Esophagus muscularis mucosa (tissue), 4 donors: ENCODE measurements at regions not wholly inside any gene's neighbourhood (a gene's known extent, or its start where the extent isn't known, plus 50 kb on each side); places are given as distances from the start of the nearest gene placed in this dataset.

ENCODE experiments used
- DNase-seq: peaks from one replicate; pipeline ENCODE4 v3.0.0-alpha.2; 2017; ENCODE audit errors: extremely low spot score
- H3K27ac ChIP-seq, 4 donors: fragments of 200-600 bp; sonication (generic); replicated peaks in 1 of 4; 1 replicate in 3 of 4; 2 replicates in 1 of 4; pipeline ENCODE4 v1.5.1; 2016 to 2019; ENCODE audit warnings: mild to moderate bottlenecking in 1 of 4
- H3K27me3 ChIP-seq, 4 donors: fragments of 200-600 bp; sonication (generic); one replicate each; pipeline versions ENCODE4 v1.5.1 to v1.6.0; 2016 to 2019
- H3K36me3 ChIP-seq, 4 donors: fragments of 200-600 bp; sonication (generic); one replicate each; pipeline ENCODE4 v1.5.1; 2016 to 2019
- H3K4me1 ChIP-seq, 4 donors: fragments of 200-600 bp; sonication (generic); one replicate each; pipeline ENCODE4 v1.5.1; 2016 to 2019
- H3K4me3 ChIP-seq, 4 donors: fragments of 200-600 bp; sonication (generic); 1 replicate in 2 of 4; 2 replicates in 2 of 4; pipeline ENCODE4 v1.5.1; 2016 to 2019; ENCODE audit warnings: mild to moderate bottlenecking in 4 of 4, moderate library complexity in 1 of 4
- H3K9me3 ChIP-seq, 4 donors: fragments of 200-600 bp; sonication (generic); 1 replicate in 3 of 4; 2 replicates in 1 of 4; pipeline ENCODE4 v1.5.1; 2016 to 2019
- EP300 ChIP-seq: sonication (generic); formaldehyde crosslinking; IDR thresholded peaks from one replicate; pipeline ENCODE4 v1.6.1; 2017; ENCODE audit warnings: antibody characterized with exemption
- POLR2A ChIP-seq: fragments of 450-650 bp; IDR thresholded peaks from one replicate; pipeline ENCODE4 v1.6.1; 2017; ENCODE audit warnings: antibody characterized with exemption, moderate library complexity, mild to moderate bottlenecking, low read depth
- POLR2AphosphoS5 ChIP-seq, 2 donors: sonication (generic); formaldehyde crosslinking; IDR thresholded peaks; one replicate each; pipeline ENCODE4 v1.6.1; 2017; ENCODE audit warnings: antibody characterized with exemption in 2 of 2
- WGBS: methylation state at CpG from one replicate; pipeline ENCODE4 v1.1.5; 2018; 5-methylcytosine and 5-hydroxymethylcytosine counted together
- intact Hi-C: fragments of 100-400 bp; cut with DNase I; formaldehyde crosslinking; loops from one replicate; pipeline ENCODE4 v1.15.1; 2023
- TF ChIP-seq, protein P1 (sequence below), 3 experiments: fragments of 200-600 bp in 2 of 3; fragments of 450-650 bp in 1 of 3; sonication (generic) in 2 of 3; IDR thresholded peaks; one replicate each; pipeline ENCODE4 v1.5.1; 2017 to 2019; ENCODE audit warnings: antibody characterized with exemption in 3 of 3, mild to moderate bottlenecking in 2 of 3, moderate library complexity in 1 of 3

DNA sequence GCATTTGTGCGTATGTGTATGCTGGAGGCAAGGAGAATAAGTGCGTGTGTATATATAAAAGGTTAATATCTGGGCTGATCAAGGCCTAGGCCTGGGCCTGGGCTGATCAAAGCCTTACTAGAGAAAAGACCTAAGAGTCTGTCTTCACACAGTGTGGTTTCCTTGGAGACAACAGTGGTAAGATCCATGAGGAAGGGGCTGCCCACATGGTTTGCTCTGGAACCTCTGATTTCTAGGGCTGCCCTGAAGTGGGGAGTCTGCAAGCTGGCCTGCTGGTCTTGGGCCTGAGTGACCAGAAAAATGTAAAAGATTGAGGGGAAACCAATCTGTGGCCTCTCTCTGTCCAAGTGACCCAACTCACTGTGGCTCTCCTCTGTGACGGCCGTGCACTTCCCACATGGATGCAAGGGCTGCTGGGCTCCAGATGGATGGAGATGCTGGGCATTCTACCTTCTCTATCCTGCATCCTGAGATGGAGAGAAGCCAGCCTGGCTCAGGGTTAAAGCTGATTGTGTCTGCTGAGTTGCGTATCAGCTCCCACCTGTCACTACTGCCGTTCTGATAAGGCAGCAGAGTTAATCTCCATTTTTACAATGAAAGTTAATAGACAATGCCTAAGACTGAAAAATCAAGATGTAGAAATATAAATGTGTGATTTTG, 90.3 kb upstream of the NXT1 start:
- intact Hi-C loops, result no loop called here
- H3K4me1 ChIP-seq, result peaks cover 15 to 26% (median 21%) of the 10 kb centered on the region in 4 donors
- H3K27ac ChIP-seq, result no peak overlapping the region
- H3K27me3 ChIP-seq, result peaks cover 0 to 11% (median 0%) of the 10 kb centered on the region in 4 donors
- WGBS, result 94% methylated on average over 6 of the region's 6 CpGs
- no peaks in the 10 kb centered on the region for H3K36me3 ChIP-seq
- H3K4me3 ChIP-seq, result no peak overlapping the region
- no peak for TF ChIP-seq POLR2AphosphoS5 (IDR thresholded peaks at IDR 0.05)
- TF ChIP-seq, protein P1, sequence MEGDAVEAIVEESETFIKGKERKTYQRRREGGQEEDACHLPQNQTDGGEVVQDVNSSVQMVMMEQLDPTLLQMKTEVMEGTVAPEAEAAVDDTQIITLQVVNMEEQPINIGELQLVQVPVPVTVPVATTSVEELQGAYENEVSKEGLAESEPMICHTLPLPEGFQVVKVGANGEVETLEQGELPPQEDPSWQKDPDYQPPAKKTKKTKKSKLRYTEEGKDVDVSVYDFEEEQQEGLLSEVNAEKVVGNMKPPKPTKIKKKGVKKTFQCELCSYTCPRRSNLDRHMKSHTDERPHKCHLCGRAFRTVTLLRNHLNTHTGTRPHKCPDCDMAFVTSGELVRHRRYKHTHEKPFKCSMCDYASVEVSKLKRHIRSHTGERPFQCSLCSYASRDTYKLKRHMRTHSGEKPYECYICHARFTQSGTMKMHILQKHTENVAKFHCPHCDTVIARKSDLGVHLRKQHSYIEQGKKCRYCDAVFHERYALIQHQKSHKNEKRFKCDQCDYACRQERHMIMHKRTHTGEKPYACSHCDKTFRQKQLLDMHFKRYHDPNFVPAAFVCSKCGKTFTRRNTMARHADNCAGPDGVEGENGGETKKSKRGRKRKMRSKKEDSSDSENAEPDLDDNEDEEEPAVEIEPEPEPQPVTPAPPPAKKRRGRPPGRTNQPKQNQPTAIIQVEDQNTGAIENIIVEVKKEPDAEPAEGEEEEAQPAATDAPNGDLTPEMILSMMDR (IDR thresholded peaks at IDR 0.05), result no peak
- TF ChIP-seq POLR2A, result no peak
- no peak for TF ChIP-seq EP300
- DNase-seq, result peak; percentile 79
- H3K9me3 ChIP-seq, result peaks cover 0 to 6% (median 3%) of the 10 kb centered on the region in 4 donors

DNA sequence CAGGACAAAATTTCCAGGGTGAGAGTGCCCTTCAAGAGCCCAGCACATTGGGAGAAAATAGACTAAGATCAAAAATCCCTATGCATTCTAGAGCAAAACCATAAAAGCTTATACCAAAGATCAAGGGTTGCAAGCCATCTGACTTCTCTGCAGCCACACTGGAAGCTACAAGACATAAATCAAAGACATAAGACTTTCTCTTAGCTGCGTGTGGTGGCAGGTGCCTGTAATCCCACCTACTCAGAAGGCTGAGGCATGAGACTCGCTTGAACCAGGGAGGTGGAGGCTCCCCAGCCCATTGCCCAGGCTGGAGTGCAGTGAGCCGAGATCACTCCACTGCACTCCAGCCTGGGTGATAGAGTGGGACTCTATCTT, 91.9 kb upstream of the NXT1 start:
- peak; percentile 81 for DNase-seq
- WGBS, result 79% methylated on average over 3 of the region's 3 CpGs
- no peak for TF ChIP-seq POLR2A
- no peak for TF ChIP-seq POLR2AphosphoS5 (IDR thresholded peaks at IDR 0.05)
- TF ChIP-seq, protein P1 (IDR thresholded peaks at IDR 0.05), result no peak
- no peak for TF ChIP-seq EP300
- Histone ChIP-seq H3K27me3 (peaks cover 0 to 15% (median 0%) of the 10 kb centered on the region in 4 donors), H3K36me3 (no peaks in the 10 kb centered on the region), H3K4me1 (peaks cover 15 to 26% (median 21%) of the 10 kb centered on the region in 4 donors), H3K4me3 (no peak overlapping the region), H3K9me3 (peaks cover 0 to 5% (median 2%) of the 10 kb centered on the region in 4 donors), H3K27ac (peak overlapping the region; percentile 29 to 65 (median 54))
- intact Hi-C loops, result no loop called here

DNA sequence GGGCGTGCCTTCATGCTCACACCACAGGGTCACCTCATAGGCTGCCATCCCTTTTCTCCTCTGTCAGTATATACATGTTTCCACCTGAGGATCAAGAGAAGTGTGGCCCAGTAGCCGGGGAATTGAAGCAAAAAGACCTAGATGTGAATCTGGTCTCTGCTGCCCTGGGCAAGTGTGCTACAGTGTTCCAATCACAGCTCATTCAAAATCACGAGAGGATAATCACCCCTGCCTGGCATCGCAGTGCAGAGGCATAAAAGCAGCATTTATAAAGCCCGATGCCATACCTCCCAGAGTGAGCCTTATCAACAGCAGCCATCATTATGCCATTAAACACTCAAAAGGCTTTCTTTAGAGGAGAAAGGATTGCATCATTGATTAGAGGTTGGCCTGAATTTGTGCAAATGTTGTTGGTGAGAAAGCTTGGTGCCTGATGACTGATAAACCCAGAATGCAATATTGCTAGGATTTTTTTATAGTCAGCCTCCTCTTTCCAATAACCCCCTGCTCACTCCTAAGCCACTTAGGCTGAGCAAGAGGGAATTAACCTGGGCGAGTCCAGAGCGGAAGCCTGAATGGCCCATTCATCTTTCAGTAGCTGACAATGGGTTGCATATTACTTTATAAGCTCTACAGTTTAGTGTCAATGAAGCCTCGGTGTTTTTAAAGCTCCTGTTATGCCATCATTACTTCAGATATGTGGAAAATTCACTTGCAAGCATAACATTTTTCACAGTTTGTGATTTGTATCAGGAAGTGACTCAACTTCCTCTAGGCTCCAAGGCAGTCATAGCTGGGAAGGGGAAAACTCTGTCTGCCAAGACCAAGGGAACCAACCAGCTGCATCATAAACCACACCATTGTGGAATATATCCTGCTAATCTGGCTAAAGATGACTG, 92.5 kb upstream of the NXT1 start:
- WGBS, result 61% methylated on average over 8 of the region's 8 CpGs
- DNase-seq, result peak; percentile 78
- no peaks in the 10 kb centered on the region for H3K36me3 ChIP-seq
- no peaks in the 10 kb centered on the region for H3K9me3 ChIP-seq
- H3K4me1 ChIP-seq, result peaks cover 15 to 26% (median 21%) of the 10 kb centered on the region in 4 donors
- H3K4me3 ChIP-seq, result no peak overlapping the region
- H3K27me3 ChIP-seq, result peaks cover 0 to 15% (median 0%) of the 10 kb centered on the region in 4 donors
- intact Hi-C loops, result no loop called here
- TF ChIP-seq POLR2AphosphoS5 (IDR thresholded peaks at IDR 0.05) (peak; percentile 55 to 66), EP300 (peak; percentile 31), POLR2A (no peak)
- TF ChIP-seq, protein P1 (IDR thresholded peaks at IDR 0.05), result no peak
- H3K27ac ChIP-seq, result peak overlapping the region; percentile 53 to 70 (median 61)

DNA sequence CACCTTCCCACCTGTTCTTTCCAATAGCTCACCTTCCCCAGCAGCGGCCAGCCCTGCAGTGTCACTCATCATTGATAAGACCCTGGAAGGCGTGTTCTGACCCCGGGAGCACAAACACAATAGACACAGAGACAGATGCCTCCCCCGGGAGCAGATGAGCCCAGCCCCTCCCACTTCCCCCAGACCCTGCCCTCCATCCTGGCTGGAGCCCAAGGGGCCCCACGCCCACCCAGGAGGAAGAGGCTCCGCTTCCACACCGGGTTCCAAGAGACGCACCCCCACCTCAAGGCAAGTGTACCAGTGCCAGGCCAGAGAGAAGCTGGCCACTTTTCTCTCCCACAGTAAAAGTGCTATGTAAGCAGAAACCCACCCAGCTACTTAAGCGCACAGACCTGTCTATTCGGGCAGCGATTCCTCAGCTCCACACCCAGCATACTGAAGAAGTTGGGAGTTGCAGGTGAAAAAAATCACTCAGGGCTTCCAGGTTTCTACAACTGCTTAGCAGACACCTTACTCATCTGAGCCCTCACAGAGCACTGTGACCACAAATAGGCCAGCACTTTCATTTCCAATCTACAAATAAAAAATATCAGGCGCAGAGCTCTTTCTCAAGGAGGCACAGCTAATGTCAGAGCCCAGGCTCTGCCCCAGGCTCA, 93.4 kb upstream of the NXT1 start:
- intact Hi-C loops, result no loop called here
- Histone ChIP-seq H3K27ac (peak overlapping the region; percentile 53 to 70 (median 61)), H3K4me3 (no peak overlapping the region), H3K4me1 (peaks cover 15 to 26% (median 21%) of the 10 kb centered on the region in 4 donors), H3K9me3 (no peaks in the 10 kb centered on the region), H3K36me3 (no peaks in the 10 kb centered on the region), H3K27me3 (peaks cover 0 to 17% (median 0%) of the 10 kb centered on the region in 4 donors)
- TF ChIP-seq, protein P1 (IDR thresholded peaks at IDR 0.05), result no peak
- no peak for TF ChIP-seq EP300
- no peak for TF ChIP-seq POLR2A
- no peak for TF ChIP-seq POLR2AphosphoS5 (IDR thresholded peaks at IDR 0.05)
- DNase-seq, result peak; percentile 78
- WGBS, result 60% methylated on average over 12 of the region's 12 CpGs
